GM12872 (cell line): ENCODE measurements at regions not wholly inside any gene's neighbourhood (a gene's known extent, or its start where the extent isn't known, plus 50 kb on each side); places are given as distances from the start of the nearest gene placed in this dataset.

Source experiments
- CTCF ChIP-seq: IDR thresholded peaks from 3 replicates; pipeline ENCODE4 v1.5.1; 2011; ENCODE audit warnings: low read depth, mild to moderate bottlenecking, low read length, moderate library complexity; ENCODE audit not compliant: insufficient read depth

DNA sequence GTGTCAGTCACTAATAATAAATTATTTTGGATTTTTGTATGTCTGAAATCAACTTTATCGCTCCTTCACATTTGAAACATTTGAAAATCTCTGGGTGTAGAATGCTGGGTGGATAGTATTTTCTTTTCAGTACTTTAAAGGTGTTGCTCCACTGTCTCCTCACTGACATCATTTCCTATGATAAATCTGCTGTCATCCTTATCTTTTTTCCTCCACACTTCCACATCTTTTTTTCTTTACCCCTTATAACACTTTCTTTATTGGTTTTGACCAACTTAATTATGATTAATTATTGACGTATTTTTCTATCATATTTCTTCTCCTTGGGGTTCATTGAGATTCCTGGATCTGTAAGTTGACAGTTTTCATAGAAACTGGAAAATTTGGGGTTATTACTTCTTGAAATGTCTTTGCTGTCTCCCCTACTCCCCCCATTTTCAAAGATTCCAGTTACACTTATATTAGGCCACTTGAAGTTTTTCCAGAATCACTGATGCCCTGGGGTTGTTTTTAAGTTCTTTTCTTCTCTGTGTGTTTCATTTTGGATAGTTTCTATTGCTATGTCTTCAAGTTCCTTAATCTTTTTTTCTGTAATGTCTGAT lies 177.5 kb upstream of the DIO3 start:
- TF ChIP-seq CTCF = no peak

DNA sequence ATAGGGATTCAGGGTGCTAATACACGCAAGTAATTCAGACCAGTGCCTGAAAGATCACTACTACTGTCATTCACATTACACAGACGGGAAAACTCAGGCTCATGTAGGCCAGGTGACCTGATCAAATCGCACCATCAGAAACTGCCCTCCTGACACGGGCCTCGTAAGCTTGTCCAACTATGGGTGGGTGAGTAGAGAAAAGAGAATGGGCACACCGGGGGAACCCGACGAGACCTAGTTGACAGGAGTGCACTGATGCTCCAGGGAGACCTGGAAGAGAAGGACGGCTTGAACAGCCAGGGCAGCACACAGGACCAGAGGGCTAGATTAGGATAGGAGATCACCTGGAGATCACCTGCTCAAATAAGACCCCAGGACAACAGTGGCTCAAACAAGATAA lies 166.9 kb upstream of the DIO3 start:
- no peak for TF ChIP-seq CTCF

DNA sequence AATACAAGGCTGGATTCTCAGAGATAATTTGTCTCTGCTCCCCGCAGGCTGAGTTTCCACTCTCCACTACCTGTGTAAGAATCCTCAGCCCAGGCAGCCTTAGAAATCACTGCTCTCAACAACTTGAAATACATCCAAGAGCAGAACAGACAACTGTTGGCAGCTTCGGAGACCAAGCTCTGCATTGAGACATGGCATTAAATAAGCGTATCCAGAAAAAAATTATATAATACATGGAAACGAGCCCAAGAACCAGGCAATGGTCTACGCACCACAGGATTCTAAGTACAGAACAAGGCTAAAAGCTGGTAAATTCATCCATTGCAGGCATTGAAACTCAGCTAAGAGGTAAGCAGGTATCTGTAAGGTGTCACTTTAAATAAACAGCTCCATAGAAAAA lies 165.5 kb upstream of the DIO3 start:
- TF ChIP-seq CTCF = no peak

- no peak for TF ChIP-seq CTCF
These were observed 164.1 kb upstream of the DIO3 start for GRCh38 chr14:101397206-101397605.

- TF ChIP-seq CTCF = no peak
These were observed 163.3 kb upstream of the DIO3 start for GRCh38 chr14:101398011-101398410.

- TF ChIP-seq CTCF = no peak
These were observed 161.4 kb upstream of the DIO3 start for GRCh38 chr14:101399737-101400517.

- no peak for TF ChIP-seq CTCF
These were observed 160.5 kb upstream of the DIO3 start for GRCh38 chr14:101400830-101401229.
